DND-41 (cell line): ENCODE measurements at regions not wholly inside any gene's neighbourhood (a gene's known extent, or its start where the extent isn't known, plus 50 kb on each side); places are given as distances from the start of the nearest gene placed in this dataset.
A peak's percentile ranks its signal among the peaks of the same experiment; 100 is the strongest.

Source experiments
- ATAC-seq: fragments of 200-7000 bp; cut with Tn5 transposase; 3 replicates; pipeline ENCODE4 v1.9.1; 2021; ENCODE audit warnings: low read depth; ENCODE audit not compliant: insufficient read depth
- DNase-seq: peaks from one replicate; pipeline ENCODE4 v3.0.0-alpha.2; 2020
- H2AFZ ChIP-seq: 2 replicates; pipeline ENCODE4 v1.6.0; 2012; ENCODE audit warnings: low read depth, low read length
- H3K27ac ChIP-seq: 2 replicates; pipeline ENCODE4 v1.5.1; 2012; ENCODE audit warnings: low read length, inconsistent platforms
- H3K27me3 ChIP-seq: fragments of 200-600 bp; sonication (generic); 2 replicates; pipeline ENCODE4 v1.6.0; 2012; ENCODE audit warnings: low read length, mild to moderate bottlenecking, inconsistent platforms; ENCODE audit not compliant: insufficient read depth, poor library complexity
- H3K36me3 ChIP-seq: 2 replicates; pipeline ENCODE4 v1.5.1; 2012; ENCODE audit warnings: low read length, inconsistent platforms; ENCODE audit not compliant: insufficient read depth
- H3K4me1 ChIP-seq: 2 replicates; pipeline ENCODE4 v1.5.1; 2012; ENCODE audit warnings: mild to moderate bottlenecking, low read length; ENCODE audit not compliant: insufficient read depth
- H3K4me2 ChIP-seq: 2 replicates; pipeline ENCODE4 v1.6.0; 2012; ENCODE audit warnings: mild to moderate bottlenecking, moderate library complexity, low read length, inconsistent platforms; ENCODE audit not compliant: insufficient read depth
- H3K4me3 ChIP-seq, 2 experiments: fragments of 200-600 bp in 1 of 2; shearing (Covaris generic) in 1 of 2; 2 replicates each; pipeline ENCODE4 v1.5.1; 2012 to 2016; ENCODE audit warnings: inconsistent platforms in 2 of 2, low read length in 2 of 2, mild to moderate bottlenecking in 2 of 2, low read depth in 1 of 2, moderate library complexity in 1 of 2
- H3K79me2 ChIP-seq: 2 replicates; pipeline ENCODE4 v1.6.0; 2012; ENCODE audit warnings: low read length, inconsistent platforms; ENCODE audit not compliant: insufficient read depth
- H3K9ac ChIP-seq: 2 replicates; pipeline ENCODE4 v1.6.0; 2012; ENCODE audit warnings: low read depth, mild to moderate bottlenecking, inconsistent platforms, low read length, moderate library complexity
- H3K9me3 ChIP-seq: 2 replicates; pipeline ENCODE4 v1.5.1; 2012; ENCODE audit warnings: low read length, moderate library complexity, mild to moderate bottlenecking, inconsistent platforms; ENCODE audit not compliant: insufficient read depth, severe bottlenecking
- H4K20me1 ChIP-seq: 2 replicates; pipeline ENCODE4 v1.6.0; 2012; ENCODE audit warnings: low read length; ENCODE audit not compliant: insufficient read depth
- CTCF ChIP-seq: IDR thresholded peaks from 2 replicates; pipeline ENCODE4 v1.5.1; 2012; ENCODE audit warnings: borderline replicate concordance, low read length, moderate library complexity, mild to moderate bottlenecking; ENCODE audit not compliant: poor library complexity, severe bottlenecking; ENCODE audit errors: extremely low read depth
- EZH2 ChIP-seq: IDR thresholded peaks from 3 replicates; pipeline ENCODE4 v1.6.1; 2012; ENCODE audit warnings: borderline replicate concordance, low read depth, mild to moderate bottlenecking, moderate library complexity, low read length, inconsistent platforms; ENCODE audit not compliant: severe bottlenecking

- H3K9ac ChIP-seq: peak overlapping the region; percentile 40; the same call in 1 of the 2 replicates
- DNase-seq (peak; percentile 68), ATAC-seq (peak; percentile 75)
- no peaks in the 10 kb centered on the region for H3K36me3 ChIP-seq
- TF ChIP-seq EZH2 (no peak), CTCF (no peak)
- peak overlapping the region; percentile 49; the same call in 1 of the 2 replicates for H3K27ac ChIP-seq
- peaks cover 48% of the 10 kb centered on the region for H3K27me3 ChIP-seq
- peak overlapping the region; percentile 23 for H2AFZ ChIP-seq
- H3K4me3 ChIP-seq: peak overlapping the region in 1 of 2 experiments; percentile 49; a peak in 3 of 4 replicates
- no peaks in the 10 kb centered on the region for H3K9me3 ChIP-seq
- no peaks in the 10 kb centered on the region for H4K20me1 ChIP-seq
- H3K4me1 ChIP-seq: peaks cover 25% of the 10 kb centered on the region
- peak overlapping the region; percentile 61 for H3K4me2 ChIP-seq
- H3K79me2 ChIP-seq: no peaks in the 10 kb centered on the region
These were observed 227.7 kb upstream of the CRY1 start for GRCh38 chr12:107320929-107321631.

GRCh38 chr12:107322063-107322462 lies 228.7 kb upstream of the CRY1 start:
- H3K36me3 ChIP-seq: no peaks in the 10 kb centered on the region
- peak; percentile 22 for DNase-seq
- no peaks in the 10 kb centered on the region for H3K9me3 ChIP-seq
- no peaks in the 10 kb centered on the region for H3K79me2 ChIP-seq
- no peak overlapping the region for H3K9ac ChIP-seq
- H2AFZ ChIP-seq: no peak overlapping the region
- ATAC-seq: peak; percentile 29; the same call in 1 of the 3 replicates
- no peak overlapping the region for H3K4me2 ChIP-seq
- no peak for TF ChIP-seq CTCF
- no peak for TF ChIP-seq EZH2
- no peak overlapping the region for H3K4me3 ChIP-seq
- no peaks in the 10 kb centered on the region for H4K20me1 ChIP-seq
- peaks cover 25% of the 10 kb centered on the region for H3K4me1 ChIP-seq
- H3K27ac ChIP-seq: no peak overlapping the region
- peaks cover 49% of the 10 kb centered on the region for H3K27me3 ChIP-seq

GRCh38 chr12:107325075-107325608 lies 231.8 kb upstream of the CRY1 start:
- H3K36me3 ChIP-seq: no peaks in the 10 kb centered on the region
- no peak overlapping the region for H3K4me2 ChIP-seq
- H3K9ac ChIP-seq: no peak overlapping the region
- DNase-seq (no peak), ATAC-seq (no peak)
- no peaks in the 10 kb centered on the region for H3K9me3 ChIP-seq
- H3K4me1 ChIP-seq: peaks cover 21% of the 10 kb centered on the region
- TF ChIP-seq EZH2 (no peak), CTCF (no peak)
- no peak overlapping the region for H3K4me3 ChIP-seq
- no peak overlapping the region for H3K27ac ChIP-seq
- peaks cover 29% of the 10 kb centered on the region for H3K27me3 ChIP-seq
- H2AFZ ChIP-seq: no peak overlapping the region
- no peaks in the 10 kb centered on the region for H4K20me1 ChIP-seq
- H3K79me2 ChIP-seq: no peaks in the 10 kb centered on the region
